PC-3 (cell line): ENCODE measurements at regions not wholly inside any gene's neighbourhood (a gene's known extent, or its start where the extent isn't known, plus 50 kb on each side); places are given as distances from the start of the nearest gene placed in this dataset.

Experiments
- ATAC-seq: fragments of 200-7000 bp; cut with Tn5 transposase; 2 replicates; pipeline ENCODE4 v1.9.1; 2020; ENCODE audit warnings: mild to moderate bottlenecking, moderate library complexity
- BruUV-seq: library from RNA; stranded (reverse); fragments of 400-500 nt; replicated peaks from 2 replicates; lab custom pipeline; 2021; lab: Mats Ljungman, UMichigan
- CTCF ChIA-PET: fragments of 300-600 bp; sonication (Branson Sonifier 250); formaldehyde crosslinking; loops from one replicate; lab custom pipeline; 2022; ENCODE audit warnings: antibody characterized with exemption; lab: Charles Lee
- POLR2A ChIA-PET: fragments of 300-600 bp; sonication (Branson Sonifier 250); formaldehyde crosslinking; loops from one replicate; lab custom pipeline; 2022; ENCODE audit warnings: antibody characterized with exemption; ENCODE audit not compliant: unreplicated experiment; lab: Charles Lee
- DNase-seq: peaks from one replicate; pipeline ENCODE4 v3.0.0-alpha.2; 2015
- H2AFZ ChIP-seq: fragments of 300-600 bp; sonication (generic); 2 replicates; pipeline ENCODE4 v1.6.0; 2016; ENCODE audit warnings: antibody characterized with exemption, low read length
- H3F3A ChIP-seq: fragments of 300-600 bp; sonication (generic); one replicate; pipeline ENCODE4 v1.6.0; 2017; ENCODE audit warnings: antibody characterized with exemption, low read length, control low read depth, mild to moderate bottlenecking; ENCODE audit not compliant: unreplicated experiment
- H3K27ac ChIP-seq: fragments of 300-600 bp; sonication (generic); 2 replicates; pipeline ENCODE4 v1.5.1; 2016; ENCODE audit warnings: mild to moderate bottlenecking, low read length
- H3K27me3 ChIP-seq: fragments of 300-600 bp; sonication (generic); 2 replicates; pipeline ENCODE4 v1.6.1; 2016; ENCODE audit warnings: low read length, mixed read lengths
- H3K36me3 ChIP-seq: fragments of 300-600 bp; sonication (generic); 2 replicates; pipeline ENCODE4 v1.6.1; 2016; ENCODE audit warnings: low read depth, mixed run types, low read length, mixed read lengths
- H3K4me1 ChIP-seq: fragments of 300-600 bp; sonication (generic); 2 replicates; pipeline ENCODE4 v1.5.1; 2016; ENCODE audit warnings: low read length; ENCODE audit not compliant: insufficient read depth
- H3K4me2 ChIP-seq: fragments of 300-600 bp; sonication (generic); 2 replicates; pipeline ENCODE4 v1.6.0; 2016; ENCODE audit warnings: low read length
- H3K4me3 ChIP-seq: fragments of 300-600 bp; sonication (generic); 2 replicates; pipeline ENCODE4 v1.5.1; 2016; ENCODE audit warnings: mild to moderate bottlenecking, low read length, mixed read lengths
- H3K79me2 ChIP-seq: fragments of 300-600 bp; sonication (generic); 2 replicates; pipeline ENCODE4 v1.6.1; 2017; ENCODE audit warnings: low read length, mixed read lengths
- H3K9ac ChIP-seq: fragments of 300-600 bp; sonication (generic); 2 replicates; pipeline ENCODE4 v1.6.0; 2016; ENCODE audit warnings: mild to moderate bottlenecking, low read length
- H3K9me2 ChIP-seq: fragments of 300-600 bp; sonication (generic); replicated peaks from 2 replicates; pipeline ENCODE4 v1.6.1; 2016; ENCODE audit warnings: mixed run types, low read length, mixed read lengths
- H3K9me3 ChIP-seq: fragments of 300-600 bp; sonication (generic); 2 replicates; pipeline ENCODE4 v1.6.1; 2016; ENCODE audit warnings: low read length, mixed read lengths
- H4K20me1 ChIP-seq: fragments of 300-600 bp; sonication (generic); 2 replicates; pipeline ENCODE4 v1.6.1; 2016; ENCODE audit warnings: low read length, mixed read lengths
- EZH2 ChIP-seq: fragments of 300-600 bp; sonication (generic); IDR thresholded peaks from one replicate; pipeline ENCODE4 v1.6.1; 2017; ENCODE audit warnings: antibody characterized with exemption, mild to moderate bottlenecking, low read length; ENCODE audit not compliant: unreplicated experiment
- EZH2phosphoT487 ChIP-seq: fragments of 300-600 bp; sonication (generic); IDR thresholded peaks from 2 replicates; pipeline ENCODE4 v1.6.1; 2018; ENCODE audit warnings: mild to moderate bottlenecking, antibody characterized with exemption, low read length, borderline replicate concordance
- intact Hi-C: fragments of 100-400 bp; cut with micrococcal nuclease; formaldehyde crosslinking; loops from 2 replicates; pipeline ENCODE4 v1.9.0; 2023
- TF ChIP-seq, protein P1 (sequence below): fragments of 300-600 bp; sonication (generic); conservative IDR thresholded peaks from 2 replicates; pipeline ENCODE4 v1.5.1; 2017; ENCODE audit warnings: antibody characterized with exemption, low read depth, mild to moderate bottlenecking, low read length

- CTCF ChIA-PET, result no interaction called here
- BruUV-seq, result no TSS peak
- POLR2A ChIA-PET, result no interaction called here
These were observed 1274.0 kb downstream of the AMY1C start for GRCh38 chr1:105023719-105024118.

GRCh38 chr1:105027838-105028471, 1278.3 kb downstream of the AMY1C start:
- intact Hi-C loops, result no loop called here
- no peaks in the 10 kb centered on the region for H3K4me1 ChIP-seq
- ChIA-PET POLR2A (no interaction called here), CTCF (no interaction called here)
- H3F3A ChIP-seq, result no peaks in the 10 kb centered on the region
- H3K4me2 ChIP-seq, result no peak overlapping the region
- no peak for TF ChIP-seq EZH2
- TF ChIP-seq, protein P1, sequence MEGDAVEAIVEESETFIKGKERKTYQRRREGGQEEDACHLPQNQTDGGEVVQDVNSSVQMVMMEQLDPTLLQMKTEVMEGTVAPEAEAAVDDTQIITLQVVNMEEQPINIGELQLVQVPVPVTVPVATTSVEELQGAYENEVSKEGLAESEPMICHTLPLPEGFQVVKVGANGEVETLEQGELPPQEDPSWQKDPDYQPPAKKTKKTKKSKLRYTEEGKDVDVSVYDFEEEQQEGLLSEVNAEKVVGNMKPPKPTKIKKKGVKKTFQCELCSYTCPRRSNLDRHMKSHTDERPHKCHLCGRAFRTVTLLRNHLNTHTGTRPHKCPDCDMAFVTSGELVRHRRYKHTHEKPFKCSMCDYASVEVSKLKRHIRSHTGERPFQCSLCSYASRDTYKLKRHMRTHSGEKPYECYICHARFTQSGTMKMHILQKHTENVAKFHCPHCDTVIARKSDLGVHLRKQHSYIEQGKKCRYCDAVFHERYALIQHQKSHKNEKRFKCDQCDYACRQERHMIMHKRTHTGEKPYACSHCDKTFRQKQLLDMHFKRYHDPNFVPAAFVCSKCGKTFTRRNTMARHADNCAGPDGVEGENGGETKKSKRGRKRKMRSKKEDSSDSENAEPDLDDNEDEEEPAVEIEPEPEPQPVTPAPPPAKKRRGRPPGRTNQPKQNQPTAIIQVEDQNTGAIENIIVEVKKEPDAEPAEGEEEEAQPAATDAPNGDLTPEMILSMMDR, result no peak
- TF ChIP-seq EZH2phosphoT487, result no peak
- no peaks in the 10 kb centered on the region for H4K20me1 ChIP-seq
- no peak overlapping the region for H3K4me3 ChIP-seq
- no TSS peak for BruUV-seq
- DNase-seq (no peak), ATAC-seq (no peak)
- H2AFZ ChIP-seq, result no peak overlapping the region
- no peaks in the 10 kb centered on the region for H3K36me3 ChIP-seq
- H3K27me3 ChIP-seq, result no peaks in the 10 kb centered on the region
- no peak overlapping the region for H3K9ac ChIP-seq
- no peaks in the 10 kb centered on the region for H3K9me2 ChIP-seq
- no peaks in the 10 kb centered on the region for H3K9me3 ChIP-seq
- H3K27ac ChIP-seq, result no peak overlapping the region
- H3K79me2 ChIP-seq, result no peaks in the 10 kb centered on the region

More at GRCh38 chr1:105023719-105024118, 1274.0 kb downstream of the AMY1C start:
- no peaks in the 10 kb centered on the region for H3K79me2 ChIP-seq
- no peaks in the 10 kb centered on the region for H3K36me3 ChIP-seq
- H3K4me1 ChIP-seq, result no peaks in the 10 kb centered on the region
- H3K4me2 ChIP-seq, result no peak overlapping the region
- H3K9ac ChIP-seq, result no peak overlapping the region
- H3K9me3 ChIP-seq, result no peaks in the 10 kb centered on the region
- ATAC-seq (no peak), DNase-seq (no peak)
- TF ChIP-seq, protein P1, result no peak
- TF ChIP-seq EZH2phosphoT487 (no peak), EZH2 (no peak)
- H4K20me1 ChIP-seq, result no peaks in the 10 kb centered on the region
- no peaks in the 10 kb centered on the region for H3F3A ChIP-seq
- H2AFZ ChIP-seq, result no peak overlapping the region
- intact Hi-C loops, result no loop called here
- H3K4me3 ChIP-seq, result no peak overlapping the region
- H3K9me2 ChIP-seq, result no peaks in the 10 kb centered on the region
- no peaks in the 10 kb centered on the region for H3K27me3 ChIP-seq
- no peak overlapping the region for H3K27ac ChIP-seq

- H3K27me3 ChIP-seq, result no peaks in the 10 kb centered on the region
- DNase-seq (peak; percentile 40), ATAC-seq (no peak)
- no peaks in the 10 kb centered on the region for H3F3A ChIP-seq
- no peak overlapping the region for H3K4me2 ChIP-seq
- H4K20me1 ChIP-seq, result no peaks in the 10 kb centered on the region
- H3K9me2 ChIP-seq, result no peaks in the 10 kb centered on the region
- H3K79me2 ChIP-seq, result no peaks in the 10 kb centered on the region
- no peaks in the 10 kb centered on the region for H3K4me1 ChIP-seq
- ChIA-PET CTCF (no interaction called here), POLR2A (no interaction called here)
- TF ChIP-seq EZH2phosphoT487 (no peak), EZH2 (no peak)
- TF ChIP-seq, protein P1, result no peak
- no peak overlapping the region for H2AFZ ChIP-seq
- no peaks in the 10 kb centered on the region for H3K36me3 ChIP-seq
- no peak overlapping the region for H3K27ac ChIP-seq
- no TSS peak for BruUV-seq
- no peak overlapping the region for H3K4me3 ChIP-seq
- H3K9me3 ChIP-seq, result no peaks in the 10 kb centered on the region
- H3K9ac ChIP-seq, result no peak overlapping the region
- intact Hi-C loops, result no loop called here
These were observed 1322.7 kb downstream of the AMY1C start for GRCh38 chr1:105072446-105072845.
